Upper lobe of left lung (tissue), 6 donors: ENCODE measurements at regions not wholly inside any gene's neighbourhood (a gene's known extent, or its start where the extent isn't known, plus 50 kb on each side); places are given as distances from the start of the nearest gene placed in this dataset.

Source experiments
- ATAC-seq, 2 donors: fragments of 200-7000 bp; cut with Tn5 transposase; one replicate each; pipeline ENCODE4 v1.9.1; 2022; ENCODE audit warnings: mild to moderate bottlenecking in 2 of 2, moderate library complexity in 2 of 2; ENCODE audit not compliant: low FRiP score in 2 of 2
- DNase-seq, 2 donors: peaks; one replicate each; pipeline ENCODE4 v3.0.0-alpha.2; 2019 to 2020
- H3K27ac ChIP-seq, 4 donors: fragments of 200-600 bp; sonication (generic); one replicate each; pipeline ENCODE4 v1.5.1; 2016 to 2019
- H3K27me3 ChIP-seq, 4 donors: fragments of 200-600 bp; sonication (generic); one replicate each; pipeline ENCODE4 v1.5.1; 2017 to 2019
- H3K36me3 ChIP-seq, 4 donors: fragments of 200-600 bp; sonication (generic); one replicate each; pipeline ENCODE4 v1.5.1; 2016 to 2019
- H3K4me1 ChIP-seq, 4 donors: fragments of 200-600 bp; sonication (generic); one replicate each; pipeline ENCODE4 v1.5.1; 2018 to 2019
- H3K4me3 ChIP-seq, 4 donors: fragments of 200-600 bp; sonication (generic); one replicate each; pipeline ENCODE4 v1.5.1; 2017 to 2019; ENCODE audit warnings: mild to moderate bottlenecking in 2 of 4, moderate library complexity in 1 of 4
- H3K9me3 ChIP-seq, 4 donors: fragments of 200-600 bp; sonication (generic); one replicate each; pipeline ENCODE4 v1.5.1; 2018 to 2019
- EP300 ChIP-seq, 4 donors: sonication (generic); formaldehyde crosslinking; IDR thresholded peaks; one replicate each; pipeline ENCODE4 v1.5.1; 2017; ENCODE audit warnings: antibody characterized with exemption in 4 of 4, control low read depth in 2 of 4
- POLR2A ChIP-seq, 4 donors: fragments of 450-650 bp; IDR thresholded peaks; one replicate each; pipeline ENCODE4 v1.5.1; 2016 to 2017; ENCODE audit warnings: antibody characterized with exemption in 4 of 4, mild to moderate bottlenecking in 2 of 4
- POLR2AphosphoS5 ChIP-seq, 2 donors: sonication (generic); formaldehyde crosslinking; IDR thresholded peaks; one replicate each; pipeline ENCODE4 v1.5.1; 2017; ENCODE audit warnings: antibody characterized with exemption in 2 of 2
- WGBS, 2 donors: methylation state at CpG; one replicate each; pipeline ENCODE4 v1.1.5; 2017 to 2018; 5-methylcytosine and 5-hydroxymethylcytosine counted together
- TF ChIP-seq, protein P1 (sequence below), 6 experiments: fragments of 450-650 bp in 4 of 6; fragments of 200-600 bp in 2 of 6; sonication (generic) in 2 of 6; IDR thresholded peaks; one replicate each; pipeline ENCODE4 v1.5.1; 2016 to 2019; ENCODE audit warnings: antibody characterized with exemption in 6 of 6
- donor health status: DM: no; HTN: no; CAD: no; lungs with moderate emphysema.
- donor health status: DM: no; HTN: yes; CAD: no; lungs with severe emphysema.

DNA sequence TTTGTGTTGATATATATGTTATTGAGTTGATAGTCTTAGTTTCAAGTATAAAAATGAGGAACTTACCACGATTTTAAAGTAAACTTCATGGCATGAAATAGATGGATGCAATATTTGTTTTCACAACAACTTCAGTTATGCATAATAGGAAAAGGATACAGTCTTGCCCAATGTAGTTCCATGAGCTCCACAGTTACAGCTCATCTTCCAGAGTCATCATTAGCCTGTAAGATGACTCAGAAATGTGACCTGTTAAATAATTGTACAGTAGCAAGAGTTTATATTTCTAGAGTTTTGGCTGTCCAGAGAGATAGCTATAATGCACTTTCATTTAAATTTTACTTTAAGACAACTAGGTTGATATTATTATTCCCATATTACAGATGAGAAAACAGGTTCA lies 80.9 kb upstream of the ARHGAP28 start:
- no peak overlapping the region for H3K27ac ChIP-seq
- peaks cover 0 to 5% (median 0%) of the 10 kb centered on the region in 4 donors for H3K4me1 ChIP-seq
- no peak overlapping the region for H3K4me3 ChIP-seq
- no peaks in the 10 kb centered on the region for H3K36me3 ChIP-seq
- TF ChIP-seq POLR2AphosphoS5 (IDR thresholded peaks at IDR 0.05) = no peak
- WGBS, 2 donors = 39 to 64% methylated on average over 1 of the region's 1 CpG
- H3K27me3 ChIP-seq = no peaks in the 10 kb centered on the region
- ATAC-seq (no peak), DNase-seq (no peak)
- no peaks in the 10 kb centered on the region for H3K9me3 ChIP-seq

GRCh38 chr18:6649421-6650126 lies 79.9 kb upstream of the ARHGAP28 start:
- Histone ChIP-seq H3K36me3 (no peaks in the 10 kb centered on the region), H3K4me1 (peaks cover 0 to 5% (median 0%) of the 10 kb centered on the region in 4 donors), H3K4me3 (no peak overlapping the region), H3K27me3 (no peaks in the 10 kb centered on the region), H3K9me3 (no peaks in the 10 kb centered on the region), H3K27ac (no peak overlapping the region)
- no peak for DNase-seq
- WGBS, 2 donors = 59 to 66% methylated on average over 3 of the region's 3 CpGs
- no peak for ATAC-seq
- TF ChIP-seq, protein P1, sequence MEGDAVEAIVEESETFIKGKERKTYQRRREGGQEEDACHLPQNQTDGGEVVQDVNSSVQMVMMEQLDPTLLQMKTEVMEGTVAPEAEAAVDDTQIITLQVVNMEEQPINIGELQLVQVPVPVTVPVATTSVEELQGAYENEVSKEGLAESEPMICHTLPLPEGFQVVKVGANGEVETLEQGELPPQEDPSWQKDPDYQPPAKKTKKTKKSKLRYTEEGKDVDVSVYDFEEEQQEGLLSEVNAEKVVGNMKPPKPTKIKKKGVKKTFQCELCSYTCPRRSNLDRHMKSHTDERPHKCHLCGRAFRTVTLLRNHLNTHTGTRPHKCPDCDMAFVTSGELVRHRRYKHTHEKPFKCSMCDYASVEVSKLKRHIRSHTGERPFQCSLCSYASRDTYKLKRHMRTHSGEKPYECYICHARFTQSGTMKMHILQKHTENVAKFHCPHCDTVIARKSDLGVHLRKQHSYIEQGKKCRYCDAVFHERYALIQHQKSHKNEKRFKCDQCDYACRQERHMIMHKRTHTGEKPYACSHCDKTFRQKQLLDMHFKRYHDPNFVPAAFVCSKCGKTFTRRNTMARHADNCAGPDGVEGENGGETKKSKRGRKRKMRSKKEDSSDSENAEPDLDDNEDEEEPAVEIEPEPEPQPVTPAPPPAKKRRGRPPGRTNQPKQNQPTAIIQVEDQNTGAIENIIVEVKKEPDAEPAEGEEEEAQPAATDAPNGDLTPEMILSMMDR (IDR thresholded peaks at IDR 0.05) = no peak
- no peak for TF ChIP-seq POLR2A (IDR thresholded peaks at IDR 0.05)
- no peak for TF ChIP-seq EP300 (IDR thresholded peaks at IDR 0.05)
- no peak for TF ChIP-seq POLR2AphosphoS5 (IDR thresholded peaks at IDR 0.05)

DNA sequence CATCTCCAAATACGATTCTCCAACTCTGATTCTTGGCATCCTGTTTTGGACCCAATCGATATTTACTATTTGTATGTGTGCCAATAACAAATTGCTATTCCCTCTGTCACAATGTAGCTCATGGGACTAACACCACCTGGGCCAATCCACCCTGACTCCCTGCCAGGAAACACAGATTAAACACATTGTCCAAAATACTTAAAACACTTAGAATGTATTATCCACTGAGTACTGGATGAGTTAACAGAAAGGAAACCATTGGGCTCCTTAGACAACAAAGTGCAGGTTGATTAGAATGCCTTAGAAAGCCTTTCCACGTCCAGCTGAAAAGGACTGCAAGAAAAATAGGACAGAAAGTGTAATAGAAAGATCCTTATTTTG lies 79.4 kb upstream of the ARHGAP28 start:
- H3K9me3 ChIP-seq = no peaks in the 10 kb centered on the region
- H3K27ac ChIP-seq = no peak overlapping the region
- H3K27me3 ChIP-seq = no peaks in the 10 kb centered on the region
- no peaks in the 10 kb centered on the region for H3K36me3 ChIP-seq
- 41 to 47% methylated on average over 3 of the region's 3 CpGs for WGBS, 2 donors
- no peak overlapping the region for H3K4me3 ChIP-seq
- ATAC-seq = no peak
- peaks cover 0 to 5% (median 0%) of the 10 kb centered on the region in 4 donors for H3K4me1 ChIP-seq
- DNase-seq = no peak
- TF ChIP-seq EP300 (IDR thresholded peaks at IDR 0.05) (no peak), POLR2A (IDR thresholded peaks at IDR 0.05) (no peak), POLR2AphosphoS5 (IDR thresholded peaks at IDR 0.05) (no peak)
- TF ChIP-seq, protein P1 (IDR thresholded peaks at IDR 0.05) = no peak

DNA sequence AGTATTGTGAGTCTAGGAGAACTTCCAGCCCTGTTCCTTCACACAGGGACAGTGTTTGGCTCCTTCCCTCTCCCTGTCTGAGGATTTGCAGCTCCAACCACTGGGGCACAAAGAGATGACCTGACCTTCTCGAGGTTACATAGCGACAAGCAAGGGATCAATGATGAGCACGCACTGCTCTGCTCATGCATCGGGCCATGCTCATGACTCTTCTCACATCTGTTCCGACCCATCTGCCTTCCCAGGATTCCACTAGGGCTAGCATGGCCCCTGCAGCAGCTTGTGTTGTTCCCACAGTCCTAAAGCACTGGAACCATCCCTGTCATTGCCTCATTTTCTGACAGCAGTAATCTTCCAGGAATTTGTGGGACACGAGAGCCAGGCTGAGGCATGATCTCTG lies 78.8 kb upstream of the ARHGAP28 start:
- ATAC-seq = no peak
- no peaks in the 10 kb centered on the region for H3K9me3 ChIP-seq
- H3K4me3 ChIP-seq = no peak overlapping the region
- DNase-seq = no peak
- no peaks in the 10 kb centered on the region for H3K27me3 ChIP-seq
- WGBS, 2 donors = 79% methylated on average over 6 of the region's 6 CpGs; no CpG with 5 or more reads in 1 of the 2 donors
- peaks cover 0 to 5% (median 0%) of the 10 kb centered on the region in 4 donors for H3K4me1 ChIP-seq
- TF ChIP-seq, protein P1 (IDR thresholded peaks at IDR 0.05) = no peak
- TF ChIP-seq POLR2A (IDR thresholded peaks at IDR 0.05) = no peak
- TF ChIP-seq POLR2AphosphoS5 (IDR thresholded peaks at IDR 0.05) = no peak
- TF ChIP-seq EP300 (IDR thresholded peaks at IDR 0.05) = no peak
- no peaks in the 10 kb centered on the region for H3K36me3 ChIP-seq
- no peak overlapping the region for H3K27ac ChIP-seq

DNA sequence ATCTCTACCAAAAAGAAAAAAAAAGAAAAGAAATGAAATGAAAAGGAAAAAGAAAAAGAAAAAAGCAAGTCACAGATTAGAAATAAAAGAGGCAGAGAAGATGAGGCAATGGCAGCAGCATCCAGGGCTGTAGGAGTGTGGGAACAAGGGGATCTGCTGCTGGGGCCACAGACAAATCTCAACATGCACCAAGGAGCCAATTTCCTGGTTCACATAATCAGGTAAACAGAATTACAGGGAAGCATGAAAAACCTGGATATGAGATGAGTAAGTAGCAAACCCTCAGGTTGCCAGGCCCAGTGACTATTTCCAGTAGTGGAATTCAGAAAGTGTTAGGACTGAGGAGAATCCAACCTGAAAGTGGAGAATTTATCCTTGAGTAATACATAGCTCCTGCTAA lies 77.4 kb upstream of the ARHGAP28 start:
- no peak overlapping the region for H3K27ac ChIP-seq
- no peak overlapping the region for H3K4me3 ChIP-seq
- H3K27me3 ChIP-seq = no peaks in the 10 kb centered on the region
- peaks cover 0 to 5% (median 0%) of the 10 kb centered on the region in 4 donors for H3K4me1 ChIP-seq
- TF ChIP-seq POLR2AphosphoS5 (IDR thresholded peaks at IDR 0.05) (no peak), EP300 (IDR thresholded peaks at IDR 0.05) (no peak), POLR2A (IDR thresholded peaks at IDR 0.05) (no peak)
- TF ChIP-seq, protein P1 (IDR thresholded peaks at IDR 0.05) = no peak
- H3K36me3 ChIP-seq = no peaks in the 10 kb centered on the region
- ATAC-seq (no peak), DNase-seq (no peak)
- no peaks in the 10 kb centered on the region for H3K9me3 ChIP-seq
